ENCODE measurements at regions not wholly inside any gene's neighbourhood (a gene's known extent, or its start where the extent isn't known, plus 50 kb on each side); places are given as distances from the start of the nearest gene placed in this dataset.
"Not testable (repeated sequence)": the region's sequence is repeated elsewhere in the genome, so short reads cannot be mapped to it uniquely, and the experiment has no call there.

GRCh38 chr3:195645872-195646271 lies 62.1 kb upstream of the APOD start:
- TF ChIP-seq EZH2 (IDR thresholded peaks at IDR 0.05; ENCODE audit: insufficient read depth, poor library complexity, severe bottlenecking); EZH2phosphoT487 (IDR thresholded peaks at IDR 0.05; ENCODE audit: insufficient read depth, low read depth): not testable (repeated sequence)
